CMK (cell line): ENCODE measurements at regions not wholly inside any gene's neighbourhood (a gene's known extent, or its start where the extent isn't known, plus 50 kb on each side); places are given as distances from the start of the nearest gene placed in this dataset.
"Not testable (repeated sequence)": the region's sequence is repeated elsewhere in the genome, so short reads cannot be mapped to it uniquely, and the experiment has no call there.

ENCODE experiments used
- DNase-seq: peaks from one replicate; pipeline ENCODE4 v3.0.0-alpha.2; 2010; ENCODE audit warnings: low read depth

- DNase-seq = no peak
These were observed 139.7 kb upstream of the WDFY3 start for GRCh38 chr4:85106166-85106565.

- DNase-seq = no peak
These were observed 140.4 kb upstream of the WDFY3 start for GRCh38 chr4:85106805-85107336.

- no peak for DNase-seq
These were observed 141.1 kb upstream of the WDFY3 start for GRCh38 chr4:85107553-85107952.

GRCh38 chr4:85113706-85114105, 147.2 kb upstream of the WDFY3 start:
- DNase-seq = no peak

GRCh38 chr4:85114526-85114925, 148.0 kb upstream of the WDFY3 start:
- DNase-seq = no peak

- no peak for DNase-seq
These were observed 149.5 kb upstream of the WDFY3 start for GRCh38 chr4:85116008-85116407.

- no peak for DNase-seq
These were observed 159.2 kb upstream of the WDFY3 start for GRCh38 chr4:85125688-85126087.

GRCh38 chr4:85126991-85127591, 160.6 kb upstream of the WDFY3 start:
- no peak for DNase-seq

- DNase-seq = peak; percentile 20
These were observed 161.2 kb upstream of the WDFY3 start for GRCh38 chr4:85127653-85128052.

- no peak for DNase-seq
These were observed 162.0 kb upstream of the WDFY3 start for GRCh38 chr4:85128246-85129204.

- peak; percentile 18 for DNase-seq
These were observed 163.1 kb upstream of the WDFY3 start for GRCh38 chr4:85129354-85130125.

- no peak for DNase-seq
These were observed 165.6 kb upstream of the WDFY3 start for GRCh38 chr4:85132117-85132516.

- DNase-seq = no peak
These were observed 166.1 kb upstream of the WDFY3 start for GRCh38 chr4:85132570-85132969.

- not testable (repeated sequence) for DNase-seq
These were observed 173.3 kb upstream of the WDFY3 start for GRCh38 chr4:85139749-85140148.

GRCh38 chr4:85142451-85142850, 176.0 kb upstream of the WDFY3 start:
- no peak for DNase-seq

- peak; percentile 4 for DNase-seq
These were observed 181.1 kb upstream of the WDFY3 start for GRCh38 chr4:85147481-85148076.

GRCh38 chr4:85149676-85150075, 183.2 kb upstream of the WDFY3 start:
- no peak for DNase-seq

GRCh38 chr4:85151371-85151770, 184.9 kb upstream of the WDFY3 start:
- no peak for DNase-seq

GRCh38 chr4:85151786-85152185, 185.3 kb upstream of the WDFY3 start:
- no peak for DNase-seq

- DNase-seq = no peak
These were observed 186.0 kb upstream of the WDFY3 start for GRCh38 chr4:85152480-85152879.

GRCh38 chr4:85153221-85153620, 186.7 kb upstream of the WDFY3 start:
- no peak for DNase-seq

GRCh38 chr4:85154591-85154990, 188.1 kb upstream of the WDFY3 start:
- DNase-seq = no peak
